ENCODE measurements at regions not wholly inside any gene's neighbourhood (a gene's known extent, or its start where the extent isn't known, plus 50 kb on each side); places are given as distances from the start of the nearest gene placed in this dataset.

- no peak for TF ChIP-seq CTCF (conservative IDR thresholded peaks at IDR 0.05 in 1 of 2, IDR thresholded peaks at IDR 0.05 in 1 of 2; ENCODE audit: extremely low read depth in 1 of 2, insufficient read depth in 1 of 2, low read depth in 1 of 2, low read length in 2 of 2)
- no peak for TF ChIP-seq EZH2 (IDR thresholded peaks at IDR 0.05; ENCODE audit: borderline replicate concordance, low read length)
Measured at GRCh38 chr14:98136012-98136789, 1135.8 kb downstream of the BCL11B start.

All from mammary epithelial cell (primary cell).